ENCODE measurements at regions not wholly inside any gene's neighbourhood (a gene's known extent, or its start where the extent isn't known, plus 50 kb on each side); places are given as distances from the start of the nearest gene placed in this dataset.

- Histone ChIP-seq H3K27me3 (ENCODE audit: control insufficient read depth, insufficient read depth, low read length) (no peaks in the 10 kb centered on the region; the same call in 1 of the 2 replicates), H3K36me3 (ENCODE audit: control insufficient read depth, insufficient read depth, low read length) (no peaks in the 10 kb centered on the region), H3K4me3 (ENCODE audit: low read depth, low read length) (no peak overlapping the region)
- CTCF ChIA-PET = no interaction called here
- no peak for DNase-seq (ENCODE audit: low read depth)
- POLR2A ChIA-PET = no interaction called here
- TF ChIP-seq CTCF (IDR thresholded peaks at IDR 0.05; ENCODE audit: insufficient read depth, low read depth, low read length) = no peak
These were observed 1060.4 kb downstream of the EFNB2 start for GRCh38 chr13:105474983-105475610.

GRCh38 chr13:105471673-105472072 lies 1063.8 kb downstream of the EFNB2 start:
- POLR2A ChIA-PET = no interaction called here
- TF ChIP-seq CTCF (IDR thresholded peaks at IDR 0.05; ENCODE audit: insufficient read depth, low read depth, low read length) = no peak
- CTCF ChIA-PET = interaction anchor here (0.9 kb wide), 1 partner anchor 25 kb away, joined by 3 read pairs; no protein-coding TSS in a partner anchor
- no peaks in the 10 kb centered on the region for H3K27me3 ChIP-seq (ENCODE audit: control insufficient read depth, insufficient read depth, low read length)
- no peak for DNase-seq (ENCODE audit: low read depth)
- H3K4me3 ChIP-seq (ENCODE audit: low read depth, low read length) = no peak overlapping the region
- H3K36me3 ChIP-seq (ENCODE audit: control insufficient read depth, insufficient read depth, low read length) = no peaks in the 10 kb centered on the region

- no peak for TF ChIP-seq CTCF (IDR thresholded peaks at IDR 0.05; ENCODE audit: insufficient read depth, low read depth, low read length)
- no peaks in the 10 kb centered on the region for H3K36me3 ChIP-seq (ENCODE audit: control insufficient read depth, insufficient read depth, low read length)
- CTCF ChIA-PET = interaction anchor here (0.6 kb wide), 1 partner anchor 126 kb away, joined by 3 read pairs; no protein-coding TSS in a partner anchor
- H3K27me3 ChIP-seq (ENCODE audit: control insufficient read depth, insufficient read depth, low read length) = no peaks in the 10 kb centered on the region
- POLR2A ChIA-PET = no interaction called here
- no peak overlapping the region for H3K4me3 ChIP-seq (ENCODE audit: low read depth, low read length)
- DNase-seq (ENCODE audit: low read depth) = no peak
These were observed 1069.1 kb downstream of the EFNB2 start for GRCh38 chr13:105466376-105466775.

- no peak for DNase-seq (ENCODE audit: low read depth)
- TF ChIP-seq CTCF (IDR thresholded peaks at IDR 0.05; ENCODE audit: insufficient read depth, low read depth, low read length) = no peak
- CTCF ChIA-PET = interaction anchor here (0.6 kb wide), 1 partner anchor 125 kb away, joined by 3 read pairs; no protein-coding TSS in a partner anchor
These were observed 1069.7 kb downstream of the EFNB2 start, which contains the start of gene DAOA for GRCh38 chr13:105465745-105466144. Gene DAOA, plus strand, starts transcription at chr13:105466045.

GRCh38 chr13:105465251-105465650 lies 1070.2 kb downstream of the EFNB2 start:
- ChIA-PET CTCF (no interaction called here), POLR2A (no interaction called here)
- no peaks in the 10 kb centered on the region for H3K36me3 ChIP-seq (ENCODE audit: control insufficient read depth, insufficient read depth, low read length)
- no peak for DNase-seq (ENCODE audit: low read depth)
- H3K4me3 ChIP-seq (ENCODE audit: low read depth, low read length) = no peak overlapping the region
- no peak for TF ChIP-seq CTCF (IDR thresholded peaks at IDR 0.05; ENCODE audit: insufficient read depth, low read depth, low read length)
- no peaks in the 10 kb centered on the region for H3K27me3 ChIP-seq (ENCODE audit: control insufficient read depth, insufficient read depth, low read length)

More at GRCh38 chr13:105465745-105466144, 1069.7 kb downstream of the EFNB2 start, which contains the start of gene DAOA:
- POLR2A ChIA-PET = no interaction called here
- no peaks in the 10 kb centered on the region for H3K36me3 ChIP-seq (ENCODE audit: control insufficient read depth, insufficient read depth, low read length)
- H3K27me3 ChIP-seq (ENCODE audit: control insufficient read depth, insufficient read depth, low read length) = no peaks in the 10 kb centered on the region
- no peak within 1 kb of the TSS for H3K4me3 ChIP-seq (ENCODE audit: low read depth, low read length)

Measured in BJ (cell line).